Stimulated activated CD4-positive, alpha-beta T cell treated with anti-CD3 and anti-CD28 coated beads, Interleukin-2, amount 100 ng/mL, for 48 hours (primary cell): ENCODE measurements at regions not wholly inside any gene's neighbourhood (a gene's known extent, or its start where the extent isn't known, plus 50 kb on each side); places are given as distances from the start of the nearest gene placed in this dataset.
"Not testable (repeated sequence)": the region's sequence is repeated elsewhere in the genome, so short reads cannot be mapped to it uniquely, and the experiment has no call there.

Experiments
- DNase-seq, 2 donors: peaks; one replicate each; pipeline ENCODE4 v3.0.0-alpha.2; 2020

GRCh38 chr15:61393524-61393923 lies 164.4 kb upstream of the RORA start:
- no peak for DNase-seq

- DNase-seq: no peak
These were observed 161.0 kb upstream of the RORA start for GRCh38 chr15:61390138-61390537.

- DNase-seq: no peak
These were observed 160.4 kb upstream of the RORA start for GRCh38 chr15:61389334-61390028.

GRCh38 chr15:61387675-61388074 lies 158.6 kb upstream of the RORA start:
- DNase-seq: no peak

- no peak for DNase-seq
These were observed 154.3 kb upstream of the RORA start for GRCh38 chr15:61383421-61383820.

GRCh38 chr15:61382927-61383326 lies 153.8 kb upstream of the RORA start:
- DNase-seq: no peak

- DNase-seq: no peak
These were observed 152.4 kb upstream of the RORA start for GRCh38 chr15:61381501-61381900.

- DNase-seq: no peak
These were observed 151.2 kb upstream of the RORA start for GRCh38 chr15:61380270-61380669.

GRCh38 chr15:61379005-61379404 lies 149.9 kb upstream of the RORA start:
- DNase-seq: no peak

GRCh38 chr15:61376961-61377360 lies 147.9 kb upstream of the RORA start:
- DNase-seq: no peak

- DNase-seq: no peak
These were observed 147.4 kb upstream of the RORA start for GRCh38 chr15:61376516-61376915.

GRCh38 chr15:61374848-61375247 lies 145.7 kb upstream of the RORA start:
- no peak for DNase-seq

GRCh38 chr15:61367953-61368352 lies 138.9 kb upstream of the RORA start:
- no peak for DNase-seq

- no peak for DNase-seq
These were observed 135.8 kb upstream of the RORA start for GRCh38 chr15:61364871-61365270.

- DNase-seq: not testable (repeated sequence)
These were observed 133.8 kb upstream of the RORA start for GRCh38 chr15:61362912-61363311.

GRCh38 chr15:61344293-61344692 lies 115.2 kb upstream of the RORA start:
- DNase-seq: no peak

GRCh38 chr15:61342390-61342789 lies 113.3 kb upstream of the RORA start:
- no peak for DNase-seq

- DNase-seq: no peak
These were observed 110.4 kb upstream of the RORA start for GRCh38 chr15:61339516-61339915.

GRCh38 chr15:61337541-61337940 lies 108.4 kb upstream of the RORA start:
- DNase-seq: no peak

GRCh38 chr15:61336026-61336638 lies 107.0 kb upstream of the RORA start:
- no peak for DNase-seq

- DNase-seq: not testable (repeated sequence)
These were observed 105.6 kb upstream of the RORA start for GRCh38 chr15:61334714-61335113.

- no peak for DNase-seq
These were observed 101.9 kb upstream of the RORA start for GRCh38 chr15:61331019-61331418.

GRCh38 chr15:61327019-61327631 lies 98.0 kb upstream of the RORA start:
- no peak for DNase-seq

GRCh38 chr15:61319892-61320291 lies 90.8 kb upstream of the RORA start:
- DNase-seq: no peak
